Peyer's patch (tissue), 4 donors: ENCODE measurements at regions not wholly inside any gene's neighbourhood (a gene's known extent, or its start where the extent isn't known, plus 50 kb on each side); places are given as distances from the start of the nearest gene placed in this dataset.

Experiments used
- POLR2A ChIP-seq, 2 donors: fragments of 450-650 bp; IDR thresholded peaks; one replicate each; pipeline ENCODE4 v1.5.1; 2017; ENCODE audit warnings: antibody characterized with exemption in 2 of 2, mild to moderate bottlenecking in 2 of 2, moderate library complexity in 2 of 2
- TF ChIP-seq, protein P1 (sequence below), 6 experiments: fragments of 450-650 bp in 4 of 6; fragments of 200-600 bp in 2 of 6; sonication (generic) in 1 of 6; IDR thresholded peaks; one replicate each; pipeline ENCODE4 v1.5.1; 2017 to 2019; ENCODE audit warnings: antibody characterized with exemption in 6 of 6, mild to moderate bottlenecking in 3 of 6, moderate library complexity in 1 of 6

DNA sequence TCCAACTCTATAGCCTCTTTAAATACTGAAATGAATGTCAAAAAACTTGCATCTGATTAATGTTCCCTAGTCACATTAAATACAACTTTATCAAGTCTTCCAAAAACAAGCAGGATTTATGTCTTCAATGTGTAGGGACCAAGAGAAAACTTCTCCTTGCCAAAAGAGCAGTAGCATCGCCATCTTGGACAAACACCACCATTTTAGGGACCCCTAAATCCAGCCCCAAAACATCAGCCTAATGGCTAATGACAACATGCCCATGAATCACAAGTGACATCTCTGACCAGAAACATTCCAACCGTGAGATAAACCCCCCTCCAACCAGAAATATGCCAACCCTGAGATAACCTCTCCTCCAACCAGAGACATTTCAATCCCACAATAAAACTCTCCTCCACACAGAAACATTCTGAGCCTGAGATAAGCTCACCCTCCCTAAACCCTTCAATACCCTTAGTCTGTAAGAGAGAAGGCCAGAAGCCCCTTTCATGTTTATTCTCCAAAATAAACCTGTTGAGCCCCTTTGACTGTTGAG is 697.4 kb downstream of the TRAM1L1 start:
- TF ChIP-seq, protein P1, sequence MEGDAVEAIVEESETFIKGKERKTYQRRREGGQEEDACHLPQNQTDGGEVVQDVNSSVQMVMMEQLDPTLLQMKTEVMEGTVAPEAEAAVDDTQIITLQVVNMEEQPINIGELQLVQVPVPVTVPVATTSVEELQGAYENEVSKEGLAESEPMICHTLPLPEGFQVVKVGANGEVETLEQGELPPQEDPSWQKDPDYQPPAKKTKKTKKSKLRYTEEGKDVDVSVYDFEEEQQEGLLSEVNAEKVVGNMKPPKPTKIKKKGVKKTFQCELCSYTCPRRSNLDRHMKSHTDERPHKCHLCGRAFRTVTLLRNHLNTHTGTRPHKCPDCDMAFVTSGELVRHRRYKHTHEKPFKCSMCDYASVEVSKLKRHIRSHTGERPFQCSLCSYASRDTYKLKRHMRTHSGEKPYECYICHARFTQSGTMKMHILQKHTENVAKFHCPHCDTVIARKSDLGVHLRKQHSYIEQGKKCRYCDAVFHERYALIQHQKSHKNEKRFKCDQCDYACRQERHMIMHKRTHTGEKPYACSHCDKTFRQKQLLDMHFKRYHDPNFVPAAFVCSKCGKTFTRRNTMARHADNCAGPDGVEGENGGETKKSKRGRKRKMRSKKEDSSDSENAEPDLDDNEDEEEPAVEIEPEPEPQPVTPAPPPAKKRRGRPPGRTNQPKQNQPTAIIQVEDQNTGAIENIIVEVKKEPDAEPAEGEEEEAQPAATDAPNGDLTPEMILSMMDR (IDR thresholded peaks at IDR 0.05), result no peak
- no peak for TF ChIP-seq POLR2A (IDR thresholded peaks at IDR 0.05)
